Raji (cell line): ENCODE measurements at regions not wholly inside any gene's neighbourhood (a gene's known extent, or its start where the extent isn't known, plus 50 kb on each side); places are given as distances from the start of the nearest gene placed in this dataset.

Source experiments
- POLR2A ChIP-seq: IDR thresholded peaks from 2 replicates; pipeline ENCODE4 v1.6.1; 2011; ENCODE audit warnings: low read depth, low read length, control low read depth; ENCODE audit not compliant: insufficient read depth

DNA sequence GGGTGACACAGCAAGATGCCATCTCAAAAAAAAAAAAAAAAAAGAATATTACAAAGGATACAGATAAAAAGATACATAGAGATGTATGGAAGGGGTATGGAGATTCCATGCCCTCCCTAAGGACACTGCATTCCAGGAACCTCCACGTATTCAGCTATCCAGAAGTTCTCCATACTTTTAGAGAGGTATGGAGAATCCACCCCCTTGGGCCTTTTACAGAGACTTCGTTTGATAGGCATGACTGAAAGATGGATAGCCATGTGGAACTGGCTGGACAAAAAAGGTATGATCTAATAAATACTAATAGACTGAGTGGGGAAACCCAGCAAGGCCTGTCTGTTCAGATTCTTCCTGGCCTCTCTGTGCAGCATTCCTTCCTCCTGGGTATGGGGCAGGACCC is 56.6 kb upstream of the DMRT1 start:
- TF ChIP-seq POLR2A, result no peak

DNA sequence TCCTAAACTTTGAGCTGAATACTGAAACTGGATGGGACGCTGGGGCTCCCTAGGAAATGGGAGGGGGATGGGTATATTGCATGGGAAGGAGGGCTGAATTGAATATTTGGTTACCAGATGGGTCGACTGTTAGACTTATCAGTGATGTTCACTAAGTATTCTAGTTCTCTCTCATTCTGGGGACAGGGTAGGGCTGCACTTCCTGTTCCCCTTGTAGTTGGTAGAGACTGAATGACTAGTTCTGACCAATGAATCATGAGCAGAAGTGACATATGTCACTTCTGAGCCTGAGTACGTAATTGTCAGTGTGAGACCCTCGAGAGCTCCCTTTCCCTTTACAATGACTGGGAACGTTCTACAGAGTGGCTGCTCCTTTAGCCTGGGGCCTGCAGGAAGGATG is 55.5 kb upstream of the DMRT1 start:
- TF ChIP-seq POLR2A, result no peak

DNA sequence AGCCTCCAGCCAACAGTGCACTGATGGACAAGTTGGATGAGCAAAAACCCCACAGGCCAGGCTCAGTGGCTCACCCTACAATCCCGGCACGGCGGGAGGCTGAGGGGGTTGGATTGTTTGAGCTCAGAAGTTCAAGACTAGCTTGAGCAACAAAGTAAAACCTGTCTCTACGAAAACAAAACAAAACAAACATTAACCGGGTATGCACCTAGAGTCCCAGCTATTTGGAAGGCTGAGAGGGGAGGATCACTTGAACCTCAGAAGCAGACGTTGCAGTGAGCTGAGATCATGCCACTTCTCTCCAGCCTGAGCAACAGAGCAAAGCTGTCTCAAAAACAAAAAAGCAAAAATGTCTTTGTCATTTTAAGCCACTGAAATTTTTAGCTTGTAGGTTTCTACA is 55.1 kb upstream of the DMRT1 start:
- no peak for TF ChIP-seq POLR2A

GRCh38 chr9:788777-789176 is 52.7 kb upstream of the DMRT1 start:
- TF ChIP-seq POLR2A, result no peak
